Skeletal muscle satellite cell (primary cell): ENCODE measurements at regions not wholly inside any gene's neighbourhood (a gene's known extent, or its start where the extent isn't known, plus 50 kb on each side); places are given as distances from the start of the nearest gene placed in this dataset.
"Not testable (repeated sequence)": the region's sequence is repeated elsewhere in the genome, so short reads cannot be mapped to it uniquely, and the experiment has no call there.

Experiments
- H3K27me3 ChIP-seq: 2 replicates; pipeline ENCODE4 v1.7.0; 2013; ENCODE audit warnings: low read length; ENCODE audit not compliant: control insufficient read depth, insufficient read depth
- H3K36me3 ChIP-seq: 2 replicates; pipeline ENCODE4 v1.7.0; 2013; ENCODE audit warnings: mild to moderate bottlenecking, control low read depth, low read length; ENCODE audit not compliant: insufficient read depth
- H3K4me1 ChIP-seq: 2 replicates; pipeline ENCODE4 v1.7.0; 2013; ENCODE audit warnings: low read length; ENCODE audit not compliant: control insufficient read depth, insufficient read depth
- H3K4me2 ChIP-seq: 2 replicates; pipeline ENCODE4 v1.7.0; 2013; ENCODE audit warnings: mild to moderate bottlenecking, low read length
- H3K4me3 ChIP-seq: 2 replicates; pipeline ENCODE4 v1.7.0; 2013; ENCODE audit warnings: low read length
- H3K9ac ChIP-seq: 2 replicates; pipeline ENCODE4 v1.7.0; 2013; ENCODE audit warnings: mild to moderate bottlenecking, low read depth, low read length, moderate library complexity
- H3K9me3 ChIP-seq: replicated peaks from 2 replicates; pipeline ENCODE4 v1.7.0; 2013; ENCODE audit warnings: mild to moderate bottlenecking, control low read depth, low read length

DNA sequence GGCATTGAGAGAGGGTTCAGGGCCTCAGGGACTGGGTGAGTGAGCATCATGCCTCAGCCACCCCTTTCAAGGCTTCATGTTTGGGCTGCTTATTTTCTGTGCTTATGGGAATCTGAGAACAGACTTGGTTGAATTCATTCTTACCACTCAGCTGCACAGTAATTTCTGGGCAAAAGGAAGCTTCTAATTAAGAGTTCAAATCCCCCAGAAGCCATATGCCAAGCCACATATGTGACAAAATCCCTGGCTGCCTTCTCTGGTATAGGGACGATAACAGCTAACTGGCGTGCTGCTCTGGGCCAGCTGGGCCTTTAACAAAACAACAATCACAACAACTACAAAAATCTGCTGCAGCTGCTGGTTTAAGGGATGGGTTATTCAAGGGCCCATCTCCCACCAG is 181.0 kb upstream of the ANKRD28 start:
- peaks cover 31% of the 10 kb centered on the region for H3K4me1 ChIP-seq
- no peaks in the 10 kb centered on the region for H3K36me3 ChIP-seq
- no peaks in the 10 kb centered on the region for H3K27me3 ChIP-seq
- no peak overlapping the region for H3K4me3 ChIP-seq
- no peak overlapping the region for H3K9ac ChIP-seq
- H3K9me3 ChIP-seq = no peaks in the 10 kb centered on the region
- no peak overlapping the region for H3K4me2 ChIP-seq

DNA sequence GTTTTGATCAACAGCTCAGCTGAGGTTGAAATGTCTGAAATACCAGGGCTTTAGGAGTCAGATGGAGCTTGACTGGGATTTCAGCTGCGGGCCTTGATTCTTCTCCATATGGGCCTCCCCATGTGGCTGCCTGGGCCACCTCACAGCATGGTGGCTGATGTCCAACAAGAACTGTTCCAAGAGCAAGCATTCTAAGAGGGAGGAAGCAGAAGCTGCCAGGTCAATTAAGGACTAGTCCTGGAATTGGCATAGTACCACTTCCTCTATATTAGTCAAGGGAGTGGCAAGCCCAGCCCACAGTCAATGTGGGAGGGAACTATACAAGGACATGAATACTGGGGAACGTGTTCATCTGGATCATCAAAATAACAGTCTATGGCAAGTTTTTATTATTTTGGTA is 181.7 kb upstream of the ANKRD28 start:
- Histone ChIP-seq H3K4me2 (no peak overlapping the region), H3K9ac (no peak overlapping the region), H3K4me1 (peaks cover 36% of the 10 kb centered on the region), H3K9me3 (no peaks in the 10 kb centered on the region), H3K4me3 (no peak overlapping the region), H3K27me3 (no peaks in the 10 kb centered on the region), H3K36me3 (no peaks in the 10 kb centered on the region)

DNA sequence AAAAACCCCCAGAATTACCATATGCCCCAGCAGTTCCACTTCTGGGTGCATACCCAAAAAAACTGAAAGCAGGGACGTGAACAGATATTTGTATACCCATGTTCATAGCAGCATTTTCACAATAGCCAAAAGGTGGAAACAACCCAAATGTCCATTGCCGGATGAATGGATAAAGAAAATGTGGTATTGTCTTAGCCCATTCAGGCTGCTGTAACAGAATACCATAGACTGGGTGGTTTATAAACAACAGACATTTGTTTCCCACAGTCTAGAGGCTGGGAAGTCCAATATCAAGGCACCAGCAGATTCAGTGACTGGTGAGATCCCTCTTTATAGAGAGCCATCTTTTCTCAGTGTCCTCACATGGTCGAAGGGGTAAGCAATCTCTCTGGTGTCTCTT is 182.1 kb upstream of the ANKRD28 start:
- H3K9ac ChIP-seq = no peak overlapping the region
- no peak overlapping the region for H3K4me2 ChIP-seq
- H3K4me1 ChIP-seq = peaks cover 36% of the 10 kb centered on the region
- H3K36me3 ChIP-seq = no peaks in the 10 kb centered on the region
- H3K27me3 ChIP-seq = no peaks in the 10 kb centered on the region
- no peak overlapping the region for H3K4me3 ChIP-seq
- no peaks in the 10 kb centered on the region for H3K9me3 ChIP-seq

DNA sequence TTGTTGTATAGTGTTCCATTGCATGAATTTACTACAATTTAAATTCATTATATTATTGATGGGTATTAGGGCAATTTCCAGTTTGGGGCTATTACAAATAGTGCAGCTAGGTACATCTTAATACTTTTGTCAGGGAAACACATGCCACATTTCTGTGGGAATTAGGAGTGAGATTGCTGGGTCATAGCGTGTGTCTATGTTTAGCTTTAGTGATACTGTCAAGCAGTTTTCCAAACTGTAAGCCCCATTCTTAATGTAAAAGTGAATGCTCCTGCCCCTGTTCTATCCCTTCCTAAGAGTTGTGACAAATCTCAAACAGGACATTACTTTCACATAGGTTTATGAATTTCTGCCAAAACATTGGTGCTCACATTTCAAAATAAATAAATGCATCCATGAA is 184.5 kb upstream of the ANKRD28 start:
- H3K4me2 ChIP-seq = peak overlapping the region; percentile 75
- H3K4me3 ChIP-seq = peak overlapping the region; percentile 49
- H3K9ac ChIP-seq = peak overlapping the region; percentile 62
- peaks cover 32% of the 10 kb centered on the region for H3K4me1 ChIP-seq
- H3K36me3 ChIP-seq = no peaks in the 10 kb centered on the region
- no peaks in the 10 kb centered on the region for H3K27me3 ChIP-seq
- no peaks in the 10 kb centered on the region for H3K9me3 ChIP-seq

DNA sequence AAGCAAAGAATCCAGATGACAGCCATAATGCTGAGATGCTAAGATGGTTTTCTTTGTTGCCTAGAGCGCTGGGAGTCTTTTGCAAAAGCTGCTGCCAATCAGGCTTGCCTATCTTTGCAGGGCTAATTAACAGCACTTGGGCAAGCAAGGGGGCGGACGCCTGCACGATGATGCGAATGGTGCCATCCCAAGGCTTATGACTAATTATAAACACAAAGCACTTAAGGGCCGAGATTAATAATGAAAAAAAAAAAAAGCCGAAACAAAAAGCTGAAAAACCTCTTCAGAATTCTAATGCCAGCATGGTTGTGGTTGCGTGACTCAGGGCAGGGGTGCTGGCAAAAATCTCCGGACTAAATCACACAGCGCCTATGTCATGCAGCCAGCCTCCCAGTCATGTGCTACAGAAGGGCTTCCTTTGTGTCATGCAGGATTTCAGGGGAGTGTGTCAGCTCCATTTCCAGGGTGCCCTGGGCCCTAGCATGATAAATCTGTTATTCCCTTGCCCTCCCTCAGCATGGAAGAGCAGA is 185.0 kb upstream of the ANKRD28 start:
- H3K9ac ChIP-seq = peak overlapping the region; percentile 74
- no peaks in the 10 kb centered on the region for H3K9me3 ChIP-seq
- no peaks in the 10 kb centered on the region for H3K36me3 ChIP-seq
- peak overlapping the region; percentile 49 for H3K4me3 ChIP-seq
- peak overlapping the region; percentile 75 for H3K4me2 ChIP-seq
- H3K4me1 ChIP-seq = peaks cover 32% of the 10 kb centered on the region
- no peaks in the 10 kb centered on the region for H3K27me3 ChIP-seq

DNA sequence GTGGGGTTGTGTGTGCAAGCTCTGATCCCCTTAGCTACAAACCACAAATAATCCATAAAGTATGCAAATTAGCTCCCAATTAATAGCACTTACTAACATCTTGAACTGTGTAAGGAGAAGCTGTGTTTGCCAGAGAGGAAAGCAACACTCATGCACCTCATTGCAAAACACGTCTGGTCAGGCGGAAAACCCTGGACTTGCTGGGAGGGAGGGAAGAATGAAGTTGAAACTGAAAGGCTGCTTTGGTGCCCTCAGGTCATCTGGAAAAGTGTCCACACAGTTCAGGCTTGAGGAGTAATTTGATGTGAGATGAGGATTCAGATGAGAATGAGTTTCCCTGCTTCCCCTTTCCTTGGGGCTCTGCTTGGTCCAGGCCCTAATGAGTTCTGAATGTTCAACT is 185.5 kb upstream of the ANKRD28 start:
- no peaks in the 10 kb centered on the region for H3K9me3 ChIP-seq
- H3K27me3 ChIP-seq = no peaks in the 10 kb centered on the region
- peak overlapping the region; percentile 75 for H3K4me2 ChIP-seq
- H3K4me1 ChIP-seq = peaks cover 32% of the 10 kb centered on the region
- no peaks in the 10 kb centered on the region for H3K36me3 ChIP-seq
- H3K4me3 ChIP-seq = peak overlapping the region; percentile 39
- H3K9ac ChIP-seq = peak overlapping the region; percentile 74

DNA sequence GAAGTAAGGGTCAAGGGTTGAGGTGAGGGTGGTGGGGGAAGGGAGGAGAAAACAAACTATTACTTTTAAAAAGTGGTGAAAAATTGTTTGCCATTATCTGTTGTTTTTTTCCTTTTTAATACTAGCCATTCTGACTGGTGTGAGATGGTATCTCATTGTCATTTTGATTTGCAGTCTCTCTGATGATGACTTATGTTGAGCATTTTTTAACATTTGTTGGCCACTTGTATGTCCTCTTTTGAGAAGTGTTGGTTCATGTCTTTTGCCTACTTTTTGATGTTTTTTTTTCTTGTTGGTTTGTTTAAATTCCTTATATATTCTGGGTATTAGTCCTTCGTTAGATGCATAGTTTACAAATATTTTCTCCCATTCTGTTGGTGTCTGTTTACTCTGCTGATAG is 185.9 kb upstream of the ANKRD28 start:
- peak overlapping the region; percentile 75 for H3K4me2 ChIP-seq
- H3K36me3 ChIP-seq = no peaks in the 10 kb centered on the region
- H3K4me3 ChIP-seq = no peak overlapping the region
- no peaks in the 10 kb centered on the region for H3K27me3 ChIP-seq
- H3K9me3 ChIP-seq = no peaks in the 10 kb centered on the region
- H3K9ac ChIP-seq = peak overlapping the region; percentile 74
- peaks cover 32% of the 10 kb centered on the region for H3K4me1 ChIP-seq

DNA sequence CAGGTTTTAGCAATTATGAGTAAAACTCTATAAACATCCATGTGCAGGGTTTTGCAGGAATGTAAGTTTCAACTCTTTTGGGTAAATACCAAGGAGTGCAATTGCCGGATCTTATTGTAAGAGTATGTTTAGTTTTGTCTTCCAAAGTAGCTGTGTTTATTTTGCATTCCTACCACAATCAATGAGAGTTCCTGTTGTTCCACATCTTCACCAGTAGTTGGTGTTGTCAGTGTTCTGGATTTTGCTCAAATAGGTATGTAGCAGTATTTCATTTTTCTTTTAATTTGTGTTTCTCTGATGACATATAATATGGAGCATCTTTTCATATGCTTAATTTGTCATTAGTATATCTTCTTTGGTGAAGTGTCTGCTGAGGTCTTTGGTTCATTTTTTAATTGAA is 185.1 kb upstream of the GALNT15 start:
- Histone ChIP-seq H3K9me3 (no peaks in the 10 kb centered on the region), H3K27me3 (no peaks in the 10 kb centered on the region), H3K4me3 (no peak overlapping the region), H3K9ac (no peak overlapping the region), H3K36me3 (no peaks in the 10 kb centered on the region), H3K4me2 (no peak overlapping the region), H3K4me1 (no peaks in the 10 kb centered on the region)

DNA sequence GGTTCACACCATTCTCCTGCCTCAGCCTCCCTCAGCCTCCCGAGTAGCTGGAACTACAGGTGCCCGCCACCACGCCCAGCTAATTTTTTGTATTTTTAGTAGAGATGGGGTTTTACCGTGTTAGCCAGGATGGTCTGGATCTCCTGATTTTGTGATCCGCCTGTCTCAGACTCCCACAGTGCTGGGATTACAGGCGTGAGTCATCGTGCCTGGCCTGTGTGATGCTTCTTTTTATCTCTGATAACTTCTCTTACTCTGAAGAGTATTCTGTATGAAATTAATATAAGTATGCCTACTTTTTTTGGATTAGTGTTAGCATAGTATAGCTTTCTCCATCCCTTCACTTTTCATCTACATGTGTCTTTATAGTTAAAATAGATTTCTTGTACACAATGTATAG is 180.8 kb upstream of the GALNT15 start:
- H3K4me3 ChIP-seq, H3K9me3 ChIP-seq, H3K27me3 ChIP-seq, H3K4me2 ChIP-seq, H3K9ac ChIP-seq, H3K36me3 ChIP-seq, H3K4me1 ChIP-seq: not testable (repeated sequence)

DNA sequence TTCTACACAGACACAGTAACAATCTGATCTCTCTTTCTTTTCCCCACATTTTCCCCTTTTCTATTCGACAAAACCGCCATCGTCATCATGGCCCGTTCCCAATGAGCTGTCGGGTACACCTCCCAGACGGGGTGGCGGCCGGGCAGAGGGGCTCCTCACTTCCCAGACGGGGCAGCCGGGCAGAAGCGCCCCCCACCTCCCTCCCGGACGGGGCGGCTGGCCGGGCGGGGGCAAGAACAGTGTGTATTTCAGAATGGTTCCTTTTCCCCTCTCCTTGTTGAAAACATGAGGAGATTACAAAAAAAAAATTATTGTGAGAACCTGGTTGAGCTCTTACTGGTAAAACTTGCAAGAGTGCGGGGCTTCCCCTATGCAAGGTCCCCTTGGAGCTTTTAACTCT is 178.0 kb upstream of the GALNT15 start:
- H3K36me3 ChIP-seq, H3K9ac ChIP-seq, H3K9me3 ChIP-seq, H3K4me3 ChIP-seq, H3K4me2 ChIP-seq, H3K27me3 ChIP-seq, H3K4me1 ChIP-seq: not testable (repeated sequence)

DNA sequence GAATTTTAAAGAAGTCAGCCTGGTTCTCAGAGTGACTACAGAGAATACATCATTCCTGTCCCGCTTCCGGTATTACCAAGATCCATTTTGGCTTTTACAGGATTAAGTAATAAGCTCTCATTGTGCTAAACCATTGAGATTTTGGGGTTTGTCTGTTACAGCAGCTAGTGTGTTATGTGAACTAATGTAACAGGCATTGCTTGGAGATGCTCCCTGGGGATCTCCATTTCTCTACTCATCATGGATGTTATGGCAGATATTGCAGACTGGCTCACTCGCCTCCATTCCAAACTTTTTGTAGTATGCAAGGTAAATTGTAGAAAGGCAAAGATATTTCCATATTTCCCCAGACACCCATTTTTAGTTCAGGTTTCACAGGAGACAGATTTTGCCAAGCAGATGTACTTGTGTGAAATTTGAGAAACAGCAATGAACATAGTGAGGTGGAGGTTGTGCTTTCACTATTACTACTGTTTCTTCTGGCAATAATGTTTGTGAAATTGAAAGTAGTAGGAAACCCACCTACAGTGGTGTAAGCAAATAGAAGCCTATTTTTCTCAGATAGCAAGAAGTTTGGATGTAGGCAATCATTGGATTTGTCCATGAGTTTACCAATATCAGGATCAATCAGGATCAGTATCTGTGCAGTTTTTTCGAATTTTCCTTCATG is 177.1 kb upstream of the GALNT15 start:
- Histone ChIP-seq H3K9me3 (no peaks in the 10 kb centered on the region), H3K9ac (no peak overlapping the region)

DNA sequence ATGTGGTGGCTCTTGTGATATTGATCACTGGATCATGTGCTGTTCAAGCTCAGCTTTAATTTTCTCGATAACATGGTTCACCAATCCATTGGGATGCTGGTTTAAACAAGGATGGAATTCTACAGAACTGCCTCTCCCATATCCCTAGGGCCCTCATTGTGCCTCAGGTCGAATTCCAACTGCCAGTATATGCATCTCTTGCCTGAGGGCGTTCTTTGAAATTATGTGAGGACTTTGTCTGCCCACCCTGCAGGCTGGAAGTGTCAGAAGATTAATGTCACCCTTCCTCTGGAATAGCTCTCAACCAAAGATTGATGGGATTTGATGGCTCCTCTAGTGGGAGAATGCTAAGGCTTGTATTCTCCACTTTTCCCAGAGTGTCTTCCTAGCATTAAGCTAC is 175.6 kb upstream of the GALNT15 start:
- no peaks in the 10 kb centered on the region for H3K9me3 ChIP-seq
- H3K4me2 ChIP-seq = no peak overlapping the region
- H3K36me3 ChIP-seq = no peaks in the 10 kb centered on the region
- no peak overlapping the region for H3K4me3 ChIP-seq
- H3K9ac ChIP-seq = no peak overlapping the region
- no peaks in the 10 kb centered on the region for H3K4me1 ChIP-seq
- H3K27me3 ChIP-seq = no peaks in the 10 kb centered on the region

More for the DNA sequence above, 177.1 kb upstream of the GALNT15 start:
- Histone ChIP-seq H3K4me2 (no peak overlapping the region), H3K4me3 (no peak overlapping the region), H3K36me3 (no peaks in the 10 kb centered on the region), H3K4me1 (no peaks in the 10 kb centered on the region), H3K27me3 (no peaks in the 10 kb centered on the region)
